ENCODE measurements at regions not wholly inside any gene's neighbourhood (a gene's known extent, or its start where the extent isn't known, plus 50 kb on each side); places are given as distances from the start of the nearest gene placed in this dataset.

DNA sequence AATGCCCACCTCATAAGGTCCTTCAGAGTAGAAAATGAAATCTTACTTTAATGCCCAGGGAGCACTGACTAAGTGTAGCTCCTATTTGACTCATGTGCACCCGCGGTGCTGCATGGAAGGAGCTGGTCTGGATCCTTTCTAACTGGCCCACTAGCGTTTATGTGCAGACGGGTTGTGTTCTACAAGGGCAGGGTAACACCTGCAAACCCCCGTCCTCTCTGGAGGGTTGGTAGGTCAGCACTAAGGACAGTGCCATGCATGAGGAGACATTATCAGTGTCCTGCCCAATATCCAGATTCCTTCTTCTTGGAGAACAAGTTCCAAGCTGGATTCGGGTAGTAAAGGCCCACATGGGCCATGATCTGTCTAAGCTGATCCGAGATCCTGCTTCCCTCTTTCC, 140.3 kb downstream of the ANKRD60 start:
- H3K27me3 ChIP-seq (ENCODE audit: low read depth), result no peaks in the 10 kb centered on the region
- no peaks in the 10 kb centered on the region for H3K9me3 ChIP-seq (replicated peaks)
- DNase-seq, result no peak
- intact Hi-C loops (cut with micrococcal nuclease), result loop anchor here (5.0 kb wide), 1 partner anchor 436 kb away; no protein-coding TSS in a partner anchor
- TF ChIP-seq, protein P1, sequence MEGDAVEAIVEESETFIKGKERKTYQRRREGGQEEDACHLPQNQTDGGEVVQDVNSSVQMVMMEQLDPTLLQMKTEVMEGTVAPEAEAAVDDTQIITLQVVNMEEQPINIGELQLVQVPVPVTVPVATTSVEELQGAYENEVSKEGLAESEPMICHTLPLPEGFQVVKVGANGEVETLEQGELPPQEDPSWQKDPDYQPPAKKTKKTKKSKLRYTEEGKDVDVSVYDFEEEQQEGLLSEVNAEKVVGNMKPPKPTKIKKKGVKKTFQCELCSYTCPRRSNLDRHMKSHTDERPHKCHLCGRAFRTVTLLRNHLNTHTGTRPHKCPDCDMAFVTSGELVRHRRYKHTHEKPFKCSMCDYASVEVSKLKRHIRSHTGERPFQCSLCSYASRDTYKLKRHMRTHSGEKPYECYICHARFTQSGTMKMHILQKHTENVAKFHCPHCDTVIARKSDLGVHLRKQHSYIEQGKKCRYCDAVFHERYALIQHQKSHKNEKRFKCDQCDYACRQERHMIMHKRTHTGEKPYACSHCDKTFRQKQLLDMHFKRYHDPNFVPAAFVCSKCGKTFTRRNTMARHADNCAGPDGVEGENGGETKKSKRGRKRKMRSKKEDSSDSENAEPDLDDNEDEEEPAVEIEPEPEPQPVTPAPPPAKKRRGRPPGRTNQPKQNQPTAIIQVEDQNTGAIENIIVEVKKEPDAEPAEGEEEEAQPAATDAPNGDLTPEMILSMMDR (IDR thresholded peaks at IDR 0.05; ENCODE audit: borderline replicate concordance), result no peak
- no peak overlapping the region for H3K27ac ChIP-seq (replicated peaks)
- no peaks in the 10 kb centered on the region for H3K36me3 ChIP-seq
- H3K4me1 ChIP-seq, result no peaks in the 10 kb centered on the region
- no peak overlapping the region for H3K4me3 ChIP-seq

GRCh38 chr20:58087562-58087858, 140.9 kb downstream of the ANKRD60 start:
- intact Hi-C loops (cut with micrococcal nuclease), result loop anchor here (5.0 kb wide), 1 partner anchor 435 kb away; no protein-coding TSS in a partner anchor

GRCh38 chr20:58086763-58087561, 141.5 kb downstream of the ANKRD60 start:
- H3K27me3 ChIP-seq (ENCODE audit: low read depth), result no peaks in the 10 kb centered on the region
- H3K27ac ChIP-seq (replicated peaks), result no peak overlapping the region
- no peak overlapping the region for H3K4me3 ChIP-seq
- DNase-seq, result no peak
- TF ChIP-seq, protein P1 (IDR thresholded peaks at IDR 0.05; ENCODE audit: borderline replicate concordance), result peak; percentile 92
- no peaks in the 10 kb centered on the region for H3K4me1 ChIP-seq
- H3K36me3 ChIP-seq, result no peaks in the 10 kb centered on the region
- intact Hi-C loops (cut with micrococcal nuclease), result loop anchor here (5.0 kb wide), 1 partner anchor 435 kb away; no protein-coding TSS in a partner anchor
- H3K9me3 ChIP-seq (replicated peaks), result no peaks in the 10 kb centered on the region

More at GRCh38 chr20:58087562-58087858, 140.9 kb downstream of the ANKRD60 start:
- DNase-seq, result no peak
- no peaks in the 10 kb centered on the region for H3K9me3 ChIP-seq (replicated peaks)
- H3K27me3 ChIP-seq (ENCODE audit: low read depth), result no peaks in the 10 kb centered on the region
- H3K36me3 ChIP-seq, result no peaks in the 10 kb centered on the region
- no peak overlapping the region for H3K4me3 ChIP-seq
- no peak overlapping the region for H3K27ac ChIP-seq (replicated peaks)
- TF ChIP-seq, protein P1 (IDR thresholded peaks at IDR 0.05; ENCODE audit: borderline replicate concordance), result no peak
- no peaks in the 10 kb centered on the region for H3K4me1 ChIP-seq

GRCh38 chr20:58084966-58085365, 143.5 kb downstream of the ANKRD60 start:
- Histone ChIP-seq H3K4me3 (no peak overlapping the region), H3K4me1 (no peaks in the 10 kb centered on the region), H3K27me3 (ENCODE audit: low read depth) (no peaks in the 10 kb centered on the region), H3K36me3 (no peaks in the 10 kb centered on the region), H3K27ac (replicated peaks) (no peak overlapping the region), H3K9me3 (replicated peaks) (no peaks in the 10 kb centered on the region)
- TF ChIP-seq, protein P1 (IDR thresholded peaks at IDR 0.05; ENCODE audit: borderline replicate concordance), result no peak
- intact Hi-C loops (cut with micrococcal nuclease), result loop anchor here (5.0 kb wide), 1 partner anchor 433 kb away; no protein-coding TSS in a partner anchor
- no peak for DNase-seq

DNA sequence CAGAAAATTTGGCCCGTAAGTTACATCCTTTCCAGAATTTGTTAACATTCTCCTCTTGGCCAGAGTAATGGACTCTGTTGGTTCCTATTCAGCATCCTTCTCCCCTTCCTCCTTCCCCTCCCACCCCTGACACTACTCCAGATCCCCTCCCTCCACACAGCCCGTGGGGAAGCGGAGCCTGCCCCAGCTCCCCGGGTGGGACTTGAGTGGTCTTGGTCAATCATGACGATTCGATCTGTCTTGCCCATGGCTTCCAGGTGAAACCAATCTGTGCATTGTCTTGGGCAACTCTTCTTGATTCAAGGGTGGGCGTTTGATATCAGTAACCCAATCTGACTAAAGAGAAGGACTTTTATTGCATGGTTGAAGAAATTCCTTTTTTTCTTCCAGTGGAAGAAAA, 143.9 kb downstream of the ANKRD60 start:
- H3K27ac ChIP-seq (replicated peaks), result no peak overlapping the region
- H3K4me3 ChIP-seq, result no peak overlapping the region
- no peaks in the 10 kb centered on the region for H3K27me3 ChIP-seq (ENCODE audit: low read depth)
- TF ChIP-seq, protein P1 (IDR thresholded peaks at IDR 0.05; ENCODE audit: borderline replicate concordance), result no peak
- no peaks in the 10 kb centered on the region for H3K36me3 ChIP-seq
- DNase-seq, result no peak
- intact Hi-C loops (cut with micrococcal nuclease), result no loop called here
- H3K4me1 ChIP-seq, result no peaks in the 10 kb centered on the region
- no peaks in the 10 kb centered on the region for H3K9me3 ChIP-seq (replicated peaks)

Measured in left ventricle myocardium inferior (tissue), 1 donor.